HG03280 (cell line): ENCODE measurements at regions not wholly inside any gene's neighbourhood (a gene's known extent, or its start where the extent isn't known, plus 50 kb on each side); places are given as distances from the start of the nearest gene placed in this dataset.
"Not testable (repeated sequence)": the region's sequence is repeated elsewhere in the genome, so short reads cannot be mapped to it uniquely, and the experiment has no call there.

Source experiments
- ATAC-seq: cut with Tn5 transposase; IDR thresholded peaks from one replicate; pipeline ENCODE4 v1.9.1; 2021; ENCODE audit warnings: mild to moderate bottlenecking, moderate library complexity; ENCODE audit not compliant: unreplicated experiment

- ATAC-seq: no peak
Observed at GRCh38 chr10:78231939-78232338, 198.3 kb downstream of the RPS24 start.

GRCh38 chr10:78236416-78237015, 202.9 kb downstream of the RPS24 start:
- no peak for ATAC-seq

GRCh38 chr10:78237951-78238350, 204.3 kb downstream of the RPS24 start:
- ATAC-seq: not testable (repeated sequence)

- ATAC-seq: no peak
Observed at GRCh38 chr10:78247266-78247665, 213.6 kb downstream of the RPS24 start.

GRCh38 chr10:78247821-78248220, 214.2 kb downstream of the RPS24 start:
- ATAC-seq: no peak

GRCh38 chr10:78248651-78249464, 215.2 kb downstream of the RPS24 start:
- ATAC-seq: no peak

- ATAC-seq: no peak
Observed at GRCh38 chr10:78249690-78250089, 216.0 kb downstream of the RPS24 start.

GRCh38 chr10:78250313-78251015, 216.8 kb downstream of the RPS24 start:
- ATAC-seq: no peak

GRCh38 chr10:78251016-78251385, 217.3 kb downstream of the RPS24 start:
- ATAC-seq: no peak

- no peak for ATAC-seq
Observed at GRCh38 chr10:78252286-78252685, 218.6 kb downstream of the RPS24 start.

- ATAC-seq: no peak
Observed at GRCh38 chr10:78253063-78253853, 219.6 kb downstream of the RPS24 start.

GRCh38 chr10:78254013-78254412, 220.3 kb downstream of the RPS24 start:
- ATAC-seq: no peak

GRCh38 chr10:78255214-78255613, 221.6 kb downstream of the RPS24 start:
- ATAC-seq: no peak

GRCh38 chr10:78255796-78256638, 222.4 kb downstream of the RPS24 start:
- no peak for ATAC-seq

GRCh38 chr10:78258323-78259030, 224.8 kb downstream of the RPS24 start:
- ATAC-seq: no peak

GRCh38 chr10:78259391-78259790, 225.7 kb downstream of the RPS24 start:
- no peak for ATAC-seq

GRCh38 chr10:78260141-78260540, 226.5 kb downstream of the RPS24 start:
- no peak for ATAC-seq

GRCh38 chr10:78260680-78261079, 227.0 kb downstream of the RPS24 start:
- ATAC-seq: no peak

- no peak for ATAC-seq
Observed at GRCh38 chr10:78261291-78261690, 227.6 kb downstream of the RPS24 start.

GRCh38 chr10:78262860-78263259, 229.2 kb downstream of the RPS24 start:
- no peak for ATAC-seq
